Heart left ventricle (tissue), 16 donors: ENCODE measurements at regions not wholly inside any gene's neighbourhood (a gene's known extent, or its start where the extent isn't known, plus 50 kb on each side); places are given as distances from the start of the nearest gene placed in this dataset.

Experiments
- ATAC-seq, 4 donors: fragments of 200-7000 bp; cut with Tn5 transposase; one replicate each; pipeline ENCODE4 v1.9.1; 2020 to 2022; ENCODE audit warnings: moderate library complexity in 4 of 4, mild to moderate bottlenecking in 3 of 4, moderate number of reproducible peaks in 1 of 4
- DNase-seq, 5 donors: peaks; one replicate each; pipeline ENCODE4 v3.0.0-alpha.2; 2020
- H3K27ac ChIP-seq, 12 donors: fragments of 200-600 bp; sonication (generic) in 4 of 12; one replicate each; pipeline versions ENCODE4 v1.5.0 to v1.8.0; 2016 to 2022; ENCODE audit warnings: mild to moderate bottlenecking in 2 of 12
- H3K27me3 ChIP-seq, 9 donors: fragments of 200-600 bp; sonication (generic) in 2 of 9; one replicate each; pipeline versions ENCODE4 v1.5.1 to v1.8.0; 2016 to 2022; ENCODE audit warnings: mild to moderate bottlenecking in 3 of 9
- H3K36me3 ChIP-seq, 9 donors: fragments of 200-600 bp; sonication (generic) in 2 of 9; one replicate each; pipeline versions ENCODE4 v1.5.0 to v1.8.0; 2018 to 2022; ENCODE audit warnings: mild to moderate bottlenecking in 2 of 9
- H3K4me1 ChIP-seq, 12 donors: fragments of 200-600 bp; sonication (generic) in 4 of 12; one replicate each; pipeline versions ENCODE4 v1.5.0 to v1.8.0; 2016 to 2022; ENCODE audit warnings: mild to moderate bottlenecking in 3 of 12
- H3K4me3 ChIP-seq, 12 donors: fragments of 200-600 bp; sonication (generic) in 4 of 12; one replicate each; pipeline versions ENCODE4 v1.5.0 to v1.8.0; 2017 to 2022; ENCODE audit warnings: mild to moderate bottlenecking in 9 of 12, moderate library complexity in 4 of 12
- H3K9me3 ChIP-seq, 12 donors: fragments of 200-600 bp; sonication (generic) in 4 of 12; one replicate each; pipeline versions ENCODE4 v1.5.0 to v1.8.0; 2016 to 2022; ENCODE audit warnings: mild to moderate bottlenecking in 1 of 12
- POLR2A ChIP-seq, 2 donors: fragments of 450-650 bp; IDR thresholded peaks; one replicate each; pipeline ENCODE4 v1.6.1; 2017; ENCODE audit warnings: antibody characterized with exemption in 2 of 2, mild to moderate bottlenecking in 2 of 2, moderate library complexity in 2 of 2
- WGBS, 4 donors: extraction: QIAGEN DNeasy Blood & Tissue Kit in 2 of 4; methylation state at CpG; one replicate each; pipeline versions ENCODE4 v1.1.5 to v1.1.7; 2013 to 2018; 5-methylcytosine and 5-hydroxymethylcytosine counted together
- intact Hi-C, 10 donors: fragments of 100-400 bp; cut with DNase I; formaldehyde crosslinking; loops; one replicate each; pipeline versions ENCODE4 v1.11.1 to v1.14.2; 2022
- TF ChIP-seq, protein P1 (sequence below), 12 donors: fragments of 200-600 bp; sonication (generic) in 4 of 12; IDR thresholded peaks; one replicate each; pipeline versions ENCODE4 v1.5.0 to v1.8.0; 2018 to 2022; ENCODE audit warnings: antibody characterized with exemption in 12 of 12, mild to moderate bottlenecking in 5 of 12
- donor health status: ischemic (EF 13 %, LVEDD 7.1; RV severe dilation, severe dysfunction).
- donor health status: healthy with polysubstance abuse.
- donor health status: DM: no; HTN: yes; CAD: no.
- donor health status: DM: no; HTN: no; CAD: no.
- donor health status: ischemic (EF 25% LVEDD 6.9; RV normal size, moderate dysfunction).
- donor health status: ischemic (EF 25% LVEDD 5.7; RV mildly dilated, moderate dysfunction).
- donor health status: healthy.
- donor health status: DM: yes; HTN: yes; CAD: no.
- donor health status: ischemic (EF 35%, LVEDD 5.7; RV mildly dilated, moderate dysfunction).
- donor health status: nonischemic (EF 11% LVEDD 7.7; RV severe dilation, severe dysfunction).
- donor health status: DM: yes; HTN: yes; CAD: no.
- donor health status: PGD.
- donor health status: ischemic (EF 29% LVEDD 5.4; RV normal size, mild dysfunction).
- donor health status: nonischemic (EF 23%, LVEDD 6.1; RV moderate dilation, normal function).

GRCh38 chr17:71349908-71350600, 770.8 kb upstream of the SOX9 start:
- no peaks in the 10 kb centered on the region for H3K36me3 ChIP-seq
- 65 to 85% (median 78%) methylated on average over 6 of the region's 6 CpGs for whole genome bisulfite sequencing, 4 donors
- DNase-seq (no peak), ATAC-seq (no peak)
- H3K4me3 ChIP-seq, result no peak overlapping the region
- H3K27ac ChIP-seq, result no peak overlapping the region
- no peaks in the 10 kb centered on the region for H3K4me1 ChIP-seq
- intact Hi-C loops, result loop anchor here in 1 of 10 donors (10.0 kb wide), 1 partner anchor 55 kb away; no protein-coding TSS in a partner anchor
- TF ChIP-seq, protein P1, sequence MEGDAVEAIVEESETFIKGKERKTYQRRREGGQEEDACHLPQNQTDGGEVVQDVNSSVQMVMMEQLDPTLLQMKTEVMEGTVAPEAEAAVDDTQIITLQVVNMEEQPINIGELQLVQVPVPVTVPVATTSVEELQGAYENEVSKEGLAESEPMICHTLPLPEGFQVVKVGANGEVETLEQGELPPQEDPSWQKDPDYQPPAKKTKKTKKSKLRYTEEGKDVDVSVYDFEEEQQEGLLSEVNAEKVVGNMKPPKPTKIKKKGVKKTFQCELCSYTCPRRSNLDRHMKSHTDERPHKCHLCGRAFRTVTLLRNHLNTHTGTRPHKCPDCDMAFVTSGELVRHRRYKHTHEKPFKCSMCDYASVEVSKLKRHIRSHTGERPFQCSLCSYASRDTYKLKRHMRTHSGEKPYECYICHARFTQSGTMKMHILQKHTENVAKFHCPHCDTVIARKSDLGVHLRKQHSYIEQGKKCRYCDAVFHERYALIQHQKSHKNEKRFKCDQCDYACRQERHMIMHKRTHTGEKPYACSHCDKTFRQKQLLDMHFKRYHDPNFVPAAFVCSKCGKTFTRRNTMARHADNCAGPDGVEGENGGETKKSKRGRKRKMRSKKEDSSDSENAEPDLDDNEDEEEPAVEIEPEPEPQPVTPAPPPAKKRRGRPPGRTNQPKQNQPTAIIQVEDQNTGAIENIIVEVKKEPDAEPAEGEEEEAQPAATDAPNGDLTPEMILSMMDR (IDR thresholded peaks at IDR 0.05), result no peak
- TF ChIP-seq POLR2A (IDR thresholded peaks at IDR 0.05), result no peak
- H3K27me3 ChIP-seq, result no peaks in the 10 kb centered on the region
- no peaks in the 10 kb centered on the region for H3K9me3 ChIP-seq

DNA sequence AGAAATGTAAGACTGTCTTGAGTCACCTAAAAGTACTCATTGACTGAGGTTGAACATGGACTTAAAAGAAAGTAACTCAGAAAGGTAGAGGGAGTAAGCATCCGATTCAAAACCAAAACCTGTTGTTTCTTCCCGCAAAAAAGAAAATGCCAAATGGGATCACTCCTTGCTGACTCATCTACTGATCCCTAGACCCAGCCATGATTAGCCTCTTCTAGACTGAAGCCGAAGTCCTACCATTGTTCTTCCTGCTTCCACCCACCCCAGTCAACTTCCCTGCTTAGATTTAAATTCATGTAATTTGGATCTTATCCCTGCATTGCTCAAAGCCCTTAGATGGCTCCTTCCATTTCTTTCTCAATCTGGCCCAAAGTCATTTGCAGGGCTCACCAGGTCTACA, 760.5 kb upstream of the SOX9 start:
- no peaks in the 10 kb centered on the region for H3K4me1 ChIP-seq
- H3K4me3 ChIP-seq, result no peak overlapping the region
- TF ChIP-seq POLR2A (IDR thresholded peaks at IDR 0.05), result no peak
- TF ChIP-seq, protein P1 (IDR thresholded peaks at IDR 0.05), result no peak
- peaks cover 0 to 13% (median 0%) of the 10 kb centered on the region in 12 donors for H3K9me3 ChIP-seq
- H3K27me3 ChIP-seq, result no peaks in the 10 kb centered on the region
- no peaks in the 10 kb centered on the region for H3K36me3 ChIP-seq
- WGBS, 4 donors, result 85 to 89% (median 88%) methylated on average over 3 of the region's 3 CpGs
- intact Hi-C loops, result loop anchor here in 2 of 10 donors (10.0 kb wide), 2 partner anchors 46 to 56 kb away; no protein-coding TSS in a partner anchor
- ATAC-seq (no peak), DNase-seq (no peak)
- H3K27ac ChIP-seq, result no peak overlapping the region

GRCh38 chr17:71361656-71362450, 759.0 kb upstream of the SOX9 start:
- ATAC-seq (no peak), DNase-seq (no peak)
- TF ChIP-seq POLR2A (IDR thresholded peaks at IDR 0.05), result no peak
- TF ChIP-seq, protein P1 (IDR thresholded peaks at IDR 0.05), result no peak
- intact Hi-C loops, result loop anchor here in 2 of 10 donors (10.0 kb wide), 2 partner anchors 47 to 57 kb away; no protein-coding TSS in a partner anchor
- H3K27me3 ChIP-seq, result no peaks in the 10 kb centered on the region
- H3K36me3 ChIP-seq, result no peaks in the 10 kb centered on the region
- peaks cover 0 to 13% (median 0%) of the 10 kb centered on the region in 12 donors for H3K9me3 ChIP-seq
- WGBS, 4 donors, result 64 to 77% (median 69%) methylated on average over 7 of the region's 7 CpGs
- no peak overlapping the region for H3K27ac ChIP-seq
- H3K4me1 ChIP-seq, result no peaks in the 10 kb centered on the region
- H3K4me3 ChIP-seq, result no peak overlapping the region

DNA sequence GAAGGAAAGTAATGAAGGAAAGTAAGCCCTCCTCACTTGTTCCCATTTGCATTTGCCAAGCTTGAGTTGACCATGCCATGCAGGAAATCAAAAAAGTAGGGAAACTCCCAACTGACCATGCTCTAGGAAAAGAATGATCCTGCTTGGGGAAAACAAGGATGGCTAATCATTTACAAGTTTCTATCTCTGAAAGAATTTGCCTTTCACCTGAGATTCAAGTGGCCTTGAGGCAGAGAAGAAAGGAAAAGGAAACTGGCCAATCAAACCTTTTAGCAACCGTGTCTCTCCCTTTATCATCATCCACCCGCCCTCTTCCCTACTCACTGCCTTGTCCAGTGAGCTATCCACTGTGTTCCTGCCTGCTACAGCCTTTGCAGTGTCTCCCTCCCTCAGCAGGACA, 757.2 kb upstream of the SOX9 start:
- H3K27ac ChIP-seq, result no peak overlapping the region
- TF ChIP-seq, protein P1 (IDR thresholded peaks at IDR 0.05), result no peak
- DNase-seq, result no peak
- no peaks in the 10 kb centered on the region for H3K4me1 ChIP-seq
- H3K27me3 ChIP-seq, result no peaks in the 10 kb centered on the region
- no peak for ATAC-seq
- no peak overlapping the region for H3K4me3 ChIP-seq
- no peaks in the 10 kb centered on the region for H3K36me3 ChIP-seq
- peaks cover 0 to 1% (median 0%) of the 10 kb centered on the region in 12 donors for H3K9me3 ChIP-seq
- intact Hi-C loops, result loop anchor here in 2 of 10 donors (10.0 kb wide), 2 partner anchors 49 to 59 kb away; no protein-coding TSS in a partner anchor
- 37 to 55% (median 41%) methylated on average over 2 of the region's 2 CpGs for WGBS, 4 donors
